ENCODE measurements at regions not wholly inside any gene's neighbourhood (a gene's known extent, or its start where the extent isn't known, plus 50 kb on each side); places are given as distances from the start of the nearest gene placed in this dataset.

GRCh38 chr5:68557162-68557936, 341.8 kb downstream of the PIK3R1 start:
- Mint-ChIP-seq H3K27me3 (peaks cover 0 to 2% of the 10 kb centered on the region in 2 donors), H3K4me3 (no peak overlapping the region), H3K9me3 (peaks cover 0 to 2% (median 0%) of the 10 kb centered on the region in 8 donors), H3K4me1 (no peaks in the 10 kb centered on the region), H3K36me3 (no peaks in the 10 kb centered on the region), H3K27ac (no peak overlapping the region)
- no peak overlapping the region for H3K4me3 ChIP-seq (ENCODE audit: low read length in 2 of 2)
- ChIA-PET POLR2A (ENCODE audit: partially characterized antibody) (no interaction called here), CTCF (ENCODE audit: partially characterized antibody) (no interaction called here)
- H3K27ac ChIP-seq (ENCODE audit: low read depth, low read length) = no peak overlapping the region
- no peaks in the 10 kb centered on the region for H3K27me3 ChIP-seq (ENCODE audit: insufficient read depth, low read length)
- intact Hi-C loops (cut with micrococcal nuclease) = no loop called here
- no peaks in the 10 kb centered on the region for H3K36me3 ChIP-seq (ENCODE audit: insufficient read depth, low read length)
- H3K9me3 ChIP-seq (ENCODE audit: control insufficient read depth in 1 of 2, low read length in 2 of 2) = no peaks in the 10 kb centered on the region
- H3K4me1 ChIP-seq (ENCODE audit: insufficient read depth, low read length) = no peaks in the 10 kb centered on the region
- DNase-seq = no peak

GRCh38 chr5:68562308-68562707, 346.8 kb downstream of the PIK3R1 start:
- H3K4me1 ChIP-seq (ENCODE audit: insufficient read depth, low read length) = no peaks in the 10 kb centered on the region
- Mint-ChIP-seq H3K27ac (no peak overlapping the region), H3K4me3 (no peak overlapping the region), H3K4me1 (no peaks in the 10 kb centered on the region), H3K36me3 (no peaks in the 10 kb centered on the region), H3K27me3 (peaks cover 2 to 3% of the 10 kb centered on the region in 2 donors), H3K9me3 (peaks cover 0 to 20% (median 17%) of the 10 kb centered on the region in 8 donors)
- ChIA-PET CTCF (ENCODE audit: partially characterized antibody) (no interaction called here), POLR2A (ENCODE audit: partially characterized antibody) (no interaction called here)
- H3K27ac ChIP-seq (ENCODE audit: low read depth, low read length) = no peak overlapping the region
- no peaks in the 10 kb centered on the region for H3K36me3 ChIP-seq (ENCODE audit: insufficient read depth, low read length)
- H3K4me3 ChIP-seq (ENCODE audit: low read length in 2 of 2) = no peak overlapping the region
- no peak for DNase-seq
- intact Hi-C loops (cut with micrococcal nuclease) = no loop called here
- H3K27me3 ChIP-seq (ENCODE audit: insufficient read depth, low read length) = no peaks in the 10 kb centered on the region
- H3K9me3 ChIP-seq (ENCODE audit: control insufficient read depth in 1 of 2, low read length in 2 of 2) = no peaks in the 10 kb centered on the region

- H3K9me3 ChIP-seq (ENCODE audit: control insufficient read depth in 1 of 2, low read length in 2 of 2) = no peaks in the 10 kb centered on the region
- POLR2A ChIA-PET (ENCODE audit: partially characterized antibody) = no interaction called here
- no peak overlapping the region for H3K27ac ChIP-seq (ENCODE audit: low read depth, low read length)
- H3K4me3 Mint-ChIP-seq = no peak overlapping the region
- H3K4me1 ChIP-seq (ENCODE audit: insufficient read depth, low read length) = no peaks in the 10 kb centered on the region
- no peaks in the 10 kb centered on the region for H3K4me1 Mint-ChIP-seq
- H3K27ac Mint-ChIP-seq = no peak overlapping the region
- H3K27me3 Mint-ChIP-seq = peaks cover 0 to 3% of the 10 kb centered on the region in 2 donors
- H3K4me3 ChIP-seq (ENCODE audit: low read length in 2 of 2) = no peak overlapping the region
- no peaks in the 10 kb centered on the region for H3K27me3 ChIP-seq (ENCODE audit: insufficient read depth, low read length)
- no peaks in the 10 kb centered on the region for H3K36me3 Mint-ChIP-seq
- intact Hi-C loops (cut with micrococcal nuclease) = no loop called here
- peaks cover 0 to 20% (median 18%) of the 10 kb centered on the region in 8 donors for H3K9me3 Mint-ChIP-seq
- CTCF ChIA-PET (ENCODE audit: partially characterized antibody) = no interaction called here
- DNase-seq = no peak
- no peaks in the 10 kb centered on the region for H3K36me3 ChIP-seq (ENCODE audit: insufficient read depth, low read length)
Measured at GRCh38 chr5:68565427-68565826, 349.9 kb downstream of the PIK3R1 start.

DNA sequence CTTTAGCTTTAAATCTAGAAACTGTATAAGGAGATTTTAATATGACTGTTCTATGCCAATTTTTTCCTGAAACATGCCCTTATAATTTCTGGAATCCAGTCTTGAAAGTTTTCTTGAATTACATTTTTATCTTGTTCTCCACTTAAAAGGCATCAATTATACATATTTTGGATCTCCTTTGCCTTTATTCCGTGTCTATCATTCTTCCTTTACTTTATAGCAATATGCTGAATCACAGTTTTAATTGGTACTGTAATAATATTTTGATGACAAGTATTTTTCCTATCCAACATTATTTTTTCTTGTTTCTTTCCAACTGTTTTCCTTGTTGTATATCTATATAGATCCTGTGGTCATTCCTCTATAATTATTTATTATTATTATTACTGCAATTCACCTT, 361.2 kb downstream of the PIK3R1 start:
- H3K27ac Mint-ChIP-seq = no peak overlapping the region
- DNase-seq = no peak
- no peak overlapping the region for H3K4me3 Mint-ChIP-seq
- intact Hi-C loops (cut with micrococcal nuclease) = no loop called here
- peaks cover 3 to 5% of the 10 kb centered on the region in 2 donors for H3K27me3 Mint-ChIP-seq
- CTCF ChIA-PET (ENCODE audit: partially characterized antibody) = no interaction called here
- Histone ChIP-seq H3K27me3 (ENCODE audit: insufficient read depth, low read length) (no peaks in the 10 kb centered on the region), H3K36me3 (ENCODE audit: insufficient read depth, low read length) (no peaks in the 10 kb centered on the region), H3K4me3 (ENCODE audit: low read length in 2 of 2) (no peak overlapping the region), H3K27ac (ENCODE audit: low read depth, low read length) (no peak overlapping the region), H3K9me3 (ENCODE audit: control insufficient read depth in 1 of 2, low read length in 2 of 2) (no peaks in the 10 kb centered on the region), H3K4me1 (ENCODE audit: insufficient read depth, low read length) (no peaks in the 10 kb centered on the region)
- POLR2A ChIA-PET (ENCODE audit: partially characterized antibody) = no interaction called here
- peaks cover 0 to 21% (median 17%) of the 10 kb centered on the region in 8 donors for H3K9me3 Mint-ChIP-seq
- no peaks in the 10 kb centered on the region for H3K4me1 Mint-ChIP-seq
- H3K36me3 Mint-ChIP-seq = peaks cover 2 to 6% of the 10 kb centered on the region in 2 donors

- Mint-ChIP-seq H3K27ac (no peak overlapping the region), H3K4me1 (peaks cover 0 to 1% (median 0%) of the 10 kb centered on the region in 4 donors), H3K36me3 (peaks cover 0 to 2% of the 10 kb centered on the region in 2 donors), H3K4me3 (no peak overlapping the region), H3K9me3 (peaks cover 0 to 13% (median 8%) of the 10 kb centered on the region in 8 donors), H3K27me3 (peaks cover 3 to 10% of the 10 kb centered on the region in 2 donors)
- ChIA-PET POLR2A (ENCODE audit: partially characterized antibody) (no interaction called here), CTCF (ENCODE audit: partially characterized antibody) (no interaction called here)
- DNase-seq = no peak
- H3K27me3 ChIP-seq (ENCODE audit: insufficient read depth, low read length) = no peaks in the 10 kb centered on the region
- H3K36me3 ChIP-seq (ENCODE audit: insufficient read depth, low read length) = no peaks in the 10 kb centered on the region
- H3K4me3 ChIP-seq (ENCODE audit: low read length in 2 of 2) = no peak overlapping the region
- H3K9me3 ChIP-seq (ENCODE audit: control insufficient read depth in 1 of 2, low read length in 2 of 2) = no peaks in the 10 kb centered on the region
- intact Hi-C loops (cut with micrococcal nuclease) = no loop called here
- no peaks in the 10 kb centered on the region for H3K4me1 ChIP-seq (ENCODE audit: insufficient read depth, low read length)
- H3K27ac ChIP-seq (ENCODE audit: low read depth, low read length) = no peak overlapping the region
Measured at GRCh38 chr5:68582284-68582683, 366.7 kb downstream of the PIK3R1 start.

DNA sequence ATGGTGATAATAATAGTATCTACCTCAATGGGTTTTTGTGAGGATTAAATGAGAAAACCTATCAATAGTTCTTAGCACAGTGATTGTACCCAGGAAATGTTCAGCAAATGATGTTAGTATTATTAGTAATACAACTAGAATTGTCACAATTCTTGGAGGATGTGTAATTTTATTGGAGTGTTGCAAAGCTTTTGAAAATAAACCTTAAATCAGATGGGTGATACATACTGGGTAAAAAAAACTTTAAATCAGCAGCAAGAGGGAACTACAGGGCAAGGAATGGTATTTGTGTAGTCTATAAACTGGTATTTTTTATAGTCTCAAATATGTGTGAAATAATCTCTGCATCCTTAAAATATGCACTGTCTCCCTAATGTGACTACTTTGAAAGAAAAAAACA, 371.6 kb downstream of the PIK3R1 start:
- Histone ChIP-seq H3K36me3 (ENCODE audit: insufficient read depth, low read length) (no peaks in the 10 kb centered on the region), H3K4me1 (ENCODE audit: insufficient read depth, low read length) (no peaks in the 10 kb centered on the region), H3K27ac (ENCODE audit: low read depth, low read length) (no peak overlapping the region), H3K4me3 (ENCODE audit: low read length in 2 of 2) (no peak overlapping the region), H3K27me3 (ENCODE audit: insufficient read depth, low read length) (no peaks in the 10 kb centered on the region), H3K9me3 (ENCODE audit: control insufficient read depth in 1 of 2, low read length in 2 of 2) (no peaks in the 10 kb centered on the region)
- H3K36me3 Mint-ChIP-seq = no peaks in the 10 kb centered on the region
- no peak overlapping the region for H3K4me3 Mint-ChIP-seq
- H3K27me3 Mint-ChIP-seq = peaks cover 0 to 7% of the 10 kb centered on the region in 2 donors
- intact Hi-C loops (cut with micrococcal nuclease) = no loop called here
- no peak for DNase-seq
- H3K4me1 Mint-ChIP-seq = peaks cover 0 to 1% (median 0%) of the 10 kb centered on the region in 4 donors
- CTCF ChIA-PET (ENCODE audit: partially characterized antibody) = no interaction called here
- H3K9me3 Mint-ChIP-seq = no peaks in the 10 kb centered on the region
- POLR2A ChIA-PET (ENCODE audit: partially characterized antibody) = no interaction called here
- H3K27ac Mint-ChIP-seq = no peak overlapping the region

GRCh38 chr5:68591850-68592249, 376.3 kb downstream of the PIK3R1 start:
- peaks cover 0 to 3% of the 10 kb centered on the region in 2 donors for H3K27me3 Mint-ChIP-seq
- DNase-seq = no peak
- H3K9me3 Mint-ChIP-seq = no peaks in the 10 kb centered on the region
- no peaks in the 10 kb centered on the region for H3K36me3 Mint-ChIP-seq
- no peaks in the 10 kb centered on the region for H3K27me3 ChIP-seq (ENCODE audit: insufficient read depth, low read length)
- CTCF ChIA-PET (ENCODE audit: partially characterized antibody) = interaction anchor here (1.4 kb wide), 1 partner anchor 11 kb away, joined by 3 read pairs; no protein-coding TSS in a partner anchor
- no peaks in the 10 kb centered on the region for H3K4me1 ChIP-seq (ENCODE audit: insufficient read depth, low read length)
- H3K9me3 ChIP-seq (ENCODE audit: control insufficient read depth in 1 of 2, low read length in 2 of 2) = no peaks in the 10 kb centered on the region
- H3K27ac ChIP-seq (ENCODE audit: low read depth, low read length) = no peak overlapping the region
- intact Hi-C loops (cut with micrococcal nuclease) = no loop called here
- POLR2A ChIA-PET (ENCODE audit: partially characterized antibody) = no interaction called here
- no peaks in the 10 kb centered on the region for H3K4me1 Mint-ChIP-seq
- H3K36me3 ChIP-seq (ENCODE audit: insufficient read depth, low read length) = no peaks in the 10 kb centered on the region
- no peak overlapping the region for H3K4me3 Mint-ChIP-seq
- no peak overlapping the region for H3K27ac Mint-ChIP-seq
- no peak overlapping the region for H3K4me3 ChIP-seq (ENCODE audit: low read length in 2 of 2)

Measured in CD4-positive, alpha-beta memory T cell (primary cell).